Trophoblast cell (in vitro differentiated cells and primary cell): ENCODE measurements at regions not wholly inside any gene's neighbourhood (a gene's known extent, or its start where the extent isn't known, plus 50 kb on each side); places are given as distances from the start of the nearest gene placed in this dataset.

Experiments
- DNase-seq, 2 donors: peaks; one replicate each; pipeline ENCODE4 v3.0.0-alpha.2; 2016
- H2AFZ ChIP-seq: 2 replicates; pipeline ENCODE4 v1.6.1; 2013; ENCODE audit warnings: low read length, moderate library complexity, mild to moderate bottlenecking; ENCODE audit not compliant: insufficient read depth, poor library complexity
- H2AK5ac ChIP-seq: 2 replicates; pipeline ENCODE4 v1.6.1; 2013; ENCODE audit warnings: mild to moderate bottlenecking, low read length
- H2BK120ac ChIP-seq: 2 replicates; pipeline ENCODE4 v1.6.1; 2013; ENCODE audit warnings: low read length, mild to moderate bottlenecking, moderate library complexity; ENCODE audit not compliant: insufficient read depth, poor library complexity
- H2BK12ac ChIP-seq: 2 replicates; pipeline ENCODE4 v1.6.1; 2013; ENCODE audit warnings: mild to moderate bottlenecking, low read length, moderate library complexity
- H2BK5ac ChIP-seq: 2 replicates; pipeline ENCODE4 v1.6.1; 2013; ENCODE audit warnings: low read length, low read depth, moderate library complexity, mild to moderate bottlenecking; ENCODE audit not compliant: poor library complexity
- H3K14ac ChIP-seq: 2 replicates; pipeline ENCODE4 v1.6.1; 2013; ENCODE audit warnings: mild to moderate bottlenecking, low read length
- H3K18ac ChIP-seq: 2 replicates; pipeline ENCODE4 v1.6.1; 2013; ENCODE audit warnings: mild to moderate bottlenecking, low read length
- H3K23ac ChIP-seq: 2 replicates; pipeline ENCODE4 v1.6.1; 2013; ENCODE audit warnings: low read length
- H3K27ac ChIP-seq: 2 replicates; pipeline ENCODE4 v1.5.1; 2013; ENCODE audit warnings: low read depth, mild to moderate bottlenecking, inconsistent platforms, low read length, moderate library complexity
- H3K27me3 ChIP-seq: 2 replicates; pipeline ENCODE4 v1.6.1; 2013; ENCODE audit warnings: inconsistent platforms, mild to moderate bottlenecking, low read length, moderate library complexity; ENCODE audit not compliant: insufficient read depth
- H3K36me3 ChIP-seq, 2 experiments: 1 replicate in 1 of 2; 2 replicates in 1 of 2; pipeline ENCODE4 v1.6.1; 2013; ENCODE audit warnings: low read length in 2 of 2, mild to moderate bottlenecking in 2 of 2, moderate library complexity in 1 of 2; ENCODE audit not compliant: insufficient read depth in 2 of 2, control insufficient read depth in 1 of 2
- H3K4ac ChIP-seq: 2 replicates; pipeline ENCODE4 v1.6.1; 2013; ENCODE audit warnings: low read depth, mild to moderate bottlenecking, low read length, moderate library complexity
- H3K4me1 ChIP-seq, 2 experiments: 1 replicate in 1 of 2; 2 replicates in 1 of 2; pipeline ENCODE4 v1.6.1; 2013; ENCODE audit warnings: low read length in 2 of 2, mild to moderate bottlenecking in 2 of 2, moderate library complexity in 1 of 2; ENCODE audit not compliant: insufficient read depth in 2 of 2, control insufficient read depth in 1 of 2
- H3K4me2 ChIP-seq: 2 replicates; pipeline ENCODE4 v1.6.1; 2013; ENCODE audit warnings: inconsistent platforms, mild to moderate bottlenecking, low read length, moderate library complexity
- H3K4me3 ChIP-seq: 2 replicates; pipeline ENCODE4 v1.5.1; 2013; ENCODE audit warnings: mild to moderate bottlenecking, low read depth, low read length, inconsistent platforms
- H3K79me1 ChIP-seq: one replicate; pipeline ENCODE4 v1.6.1; 2013; ENCODE audit warnings: low read length
- H3K79me2 ChIP-seq: 2 replicates; pipeline ENCODE4 v1.6.1; 2013; ENCODE audit warnings: low read length, mild to moderate bottlenecking; ENCODE audit not compliant: control insufficient read depth, insufficient read depth, poor library complexity
- H3K9ac ChIP-seq: 2 replicates; pipeline ENCODE4 v1.6.1; 2013; ENCODE audit warnings: mild to moderate bottlenecking, low read length
- H3K9me3 ChIP-seq: 2 replicates; pipeline ENCODE4 v1.6.1; 2013; ENCODE audit warnings: low read depth, mild to moderate bottlenecking, control low read depth, inconsistent platforms, low read length; ENCODE audit not compliant: insufficient read depth
- H4K12ac ChIP-seq: 2 replicates; pipeline ENCODE4 v1.6.1; 2013; ENCODE audit warnings: low read depth, mild to moderate bottlenecking, low read length, moderate library complexity
- H4K8ac ChIP-seq: 2 replicates; pipeline ENCODE4 v1.6.1; 2013; ENCODE audit warnings: low read depth, mild to moderate bottlenecking, low read length, moderate library complexity
- H4K91ac ChIP-seq: one replicate; pipeline ENCODE4 v1.6.1; 2013; ENCODE audit warnings: low read depth, mild to moderate bottlenecking, low read length, moderate library complexity
- WGBS: extraction: QIAGEN DNeasy Blood & Tissue Kit; methylation state at CpG from one replicate; pipeline ENCODE4 v1.1.7; 2013; ENCODE audit warnings: missing lambda C conversion rate; ENCODE audit not compliant: insufficient read length, insufficient coverage; ENCODE audit errors: extremely low coverage; 5-methylcytosine and 5-hydroxymethylcytosine counted together

GRCh38 chr4:81687471-81687870 is 215.8 kb upstream of the RASGEF1B start:
- no peaks in the 10 kb centered on the region for H3K36me3 ChIP-seq
- no peak overlapping the region for H3K9ac ChIP-seq
- no peaks in the 10 kb centered on the region for H3K27me3 ChIP-seq
- no peak overlapping the region for H3K23ac ChIP-seq
- H3K4ac ChIP-seq = no peak overlapping the region
- no peak overlapping the region for H3K14ac ChIP-seq
- H2AK5ac ChIP-seq = no peak overlapping the region
- H3K18ac ChIP-seq = no peak overlapping the region
- no peaks in the 10 kb centered on the region for H3K79me1 ChIP-seq
- no CpG with 5 or more reads among the region's 1 CpG for WGBS
- no peaks in the 10 kb centered on the region for H3K9me3 ChIP-seq
- no peak overlapping the region for H4K12ac ChIP-seq
- no peak overlapping the region for H3K4me2 ChIP-seq
- H4K8ac ChIP-seq = no peak overlapping the region
- no peak overlapping the region for H2AFZ ChIP-seq
- no peak overlapping the region for H2BK120ac ChIP-seq
- no peaks in the 10 kb centered on the region for H3K79me2 ChIP-seq
- peak; percentile 25 to 48 for DNase-seq
- H2BK12ac ChIP-seq = no peak overlapping the region
- no peaks in the 10 kb centered on the region for H3K4me1 ChIP-seq
- H4K91ac ChIP-seq = no peak overlapping the region
- H3K27ac ChIP-seq = no peak overlapping the region
- H2BK5ac ChIP-seq = no peak overlapping the region
- H3K4me3 ChIP-seq = no peak overlapping the region

GRCh38 chr4:81685104-81685503 is 213.4 kb upstream of the RASGEF1B start:
- Histone ChIP-seq H4K91ac (no peak overlapping the region), H4K8ac (no peak overlapping the region), H3K18ac (no peak overlapping the region), H3K27ac (no peak overlapping the region), H2BK5ac (no peak overlapping the region), H2AK5ac (no peak overlapping the region), H3K4me2 (no peak overlapping the region), H2BK120ac (no peak overlapping the region), H2BK12ac (no peak overlapping the region), H3K4ac (no peak overlapping the region), H3K4me3 (no peak overlapping the region), H3K23ac (no peak overlapping the region), H2AFZ (no peak overlapping the region), H3K79me1 (no peaks in the 10 kb centered on the region), H3K36me3 (no peaks in the 10 kb centered on the region), H3K9ac (no peak overlapping the region), H4K12ac (no peak overlapping the region), H3K14ac (no peak overlapping the region), H3K79me2 (no peaks in the 10 kb centered on the region), H3K9me3 (no peaks in the 10 kb centered on the region), H3K27me3 (no peaks in the 10 kb centered on the region), H3K4me1 (no peaks in the 10 kb centered on the region)
- DNase-seq = no peak
- no CpG with 5 or more reads among the region's 2 CpGs for WGBS

GRCh38 chr4:81684352-81684751 is 212.6 kb upstream of the RASGEF1B start:
- no peak overlapping the region for H2BK5ac ChIP-seq
- no peaks in the 10 kb centered on the region for H3K36me3 ChIP-seq
- no peak overlapping the region for H3K4me2 ChIP-seq
- DNase-seq = no peak
- H3K27me3 ChIP-seq = no peaks in the 10 kb centered on the region
- no peak overlapping the region for H3K27ac ChIP-seq
- no CpG with 5 or more reads among the region's 4 CpGs for WGBS
- H3K9ac ChIP-seq = no peak overlapping the region
- no peaks in the 10 kb centered on the region for H3K4me1 ChIP-seq
- no peak overlapping the region for H2AK5ac ChIP-seq
- H2BK120ac ChIP-seq = no peak overlapping the region
- H3K79me1 ChIP-seq = no peaks in the 10 kb centered on the region
- H3K4me3 ChIP-seq = no peak overlapping the region
- no peaks in the 10 kb centered on the region for H3K79me2 ChIP-seq
- H2BK12ac ChIP-seq = no peak overlapping the region
- H3K4ac ChIP-seq = no peak overlapping the region
- no peak overlapping the region for H4K12ac ChIP-seq
- H3K23ac ChIP-seq = no peak overlapping the region
- H4K8ac ChIP-seq = no peak overlapping the region
- no peak overlapping the region for H3K14ac ChIP-seq
- H3K9me3 ChIP-seq = no peaks in the 10 kb centered on the region
- H3K18ac ChIP-seq = no peak overlapping the region
- no peak overlapping the region for H2AFZ ChIP-seq
- no peak overlapping the region for H4K91ac ChIP-seq

- peak; percentile 89 to 95 for DNase-seq
- Histone ChIP-seq H3K18ac (no peak overlapping the region), H3K79me1 (no peaks in the 10 kb centered on the region), H2BK12ac (no peak overlapping the region), H3K23ac (no peak overlapping the region), H3K9ac (no peak overlapping the region), H3K4ac (no peak overlapping the region), H2BK5ac (no peak overlapping the region), H2BK120ac (no peak overlapping the region), H3K9me3 (no peaks in the 10 kb centered on the region), H2AFZ (no peak overlapping the region), H2AK5ac (no peak overlapping the region), H3K27me3 (no peaks in the 10 kb centered on the region), H3K79me2 (no peaks in the 10 kb centered on the region), H3K27ac (no peak overlapping the region), H3K4me1 (no peaks in the 10 kb centered on the region), H4K91ac (no peak overlapping the region), H3K4me3 (no peak overlapping the region), H3K4me2 (no peak overlapping the region), H3K14ac (no peak overlapping the region), H4K12ac (no peak overlapping the region), H3K36me3 (no peaks in the 10 kb centered on the region), H4K8ac (no peak overlapping the region)
- WGBS = no CpG with 5 or more reads among the region's 6 CpGs
Observed at GRCh38 chr4:81682492-81682891, 210.8 kb upstream of the RASGEF1B start.
